CD4-positive, alpha-beta T cell treated with Interleukin-6 for 4 hours (primary cell): ENCODE measurements at regions not wholly inside any gene's neighbourhood (a gene's known extent, or its start where the extent isn't known, plus 50 kb on each side); places are given as distances from the start of the nearest gene placed in this dataset.
"Not testable (repeated sequence)": the region's sequence is repeated elsewhere in the genome, so short reads cannot be mapped to it uniquely, and the experiment has no call there.

Experiments used
- DNase-seq: peaks from one replicate; pipeline ENCODE4 v3.0.0-alpha.2; 2020; ENCODE audit warnings: mixed read lengths

DNA sequence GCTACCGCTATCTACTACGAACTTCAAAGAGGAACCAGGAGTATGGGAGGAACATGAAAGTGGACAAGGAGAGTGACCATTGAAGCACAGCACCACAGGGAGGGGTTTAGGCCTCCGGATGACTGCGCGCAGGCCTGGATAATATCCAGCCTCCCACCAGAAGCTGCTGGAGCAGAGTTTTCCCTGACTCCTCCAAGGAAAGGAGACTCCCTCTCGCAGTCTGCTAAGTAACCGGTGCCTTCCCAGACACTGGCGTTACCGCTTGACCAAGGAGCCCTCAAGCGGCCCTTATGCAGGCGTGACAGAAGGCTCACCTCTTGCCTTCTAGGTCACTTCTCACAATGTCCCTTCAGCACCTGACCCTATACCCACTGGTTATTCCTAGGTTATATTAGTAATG lies 64.2 kb upstream of the BTG3 start:
- not testable (repeated sequence) for DNase-seq

DNA sequence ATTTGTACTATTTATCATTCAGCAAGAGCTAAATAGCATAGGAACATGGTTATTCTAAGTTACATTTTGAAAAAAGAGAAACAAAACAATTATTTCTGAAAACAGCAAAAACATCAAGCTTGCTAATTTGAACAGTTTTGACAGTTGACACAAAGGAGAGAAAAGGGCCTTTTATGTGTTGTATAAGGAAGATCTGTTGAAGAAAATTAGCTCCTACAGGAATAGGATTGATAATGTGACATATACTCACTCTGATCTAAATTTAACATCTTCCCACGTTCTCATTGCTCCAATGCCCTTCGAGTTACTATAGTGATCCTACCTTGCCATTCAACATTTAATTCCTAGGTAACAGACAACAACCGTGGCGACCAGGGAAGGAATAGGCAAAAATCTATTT lies 61.4 kb upstream of the BTG3 start:
- no peak for DNase-seq

- DNase-seq = no peak
These were observed 60.7 kb upstream of the BTG3 start for GRCh38 chr21:17673261-17674020.

DNA sequence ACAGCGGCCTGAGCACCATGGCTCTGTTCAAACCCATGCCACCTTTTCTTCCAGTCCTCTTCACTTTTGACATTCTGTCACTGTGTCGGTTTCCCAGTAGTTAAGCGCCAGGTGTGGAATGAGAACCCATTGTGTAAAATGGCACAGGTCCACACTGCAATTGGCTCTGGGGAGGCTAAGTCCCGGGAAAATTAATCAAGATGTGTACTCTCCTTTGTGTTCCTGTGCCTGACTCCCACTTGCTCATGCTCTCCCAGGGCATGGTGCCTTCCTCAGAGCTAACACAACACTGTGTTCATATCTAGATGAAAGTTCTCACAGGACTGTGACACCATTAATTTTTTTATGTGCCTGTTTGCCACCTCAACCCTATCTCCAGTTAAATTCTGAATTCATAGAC lies 59.0 kb upstream of the BTG3 start:
- DNase-seq = no peak

- no peak for DNase-seq
These were observed 55.9 kb upstream of the BTG3 start for GRCh38 chr21:17668479-17669140.

- no peak for DNase-seq
These were observed 54.6 kb upstream of the BTG3 start for GRCh38 chr21:17667256-17667655.
